ENCODE measurements at regions not wholly inside any gene's neighbourhood (a gene's known extent, or its start where the extent isn't known, plus 50 kb on each side); places are given as distances from the start of the nearest gene placed in this dataset.

GRCh38 chr4:36547383-36547782 is 266.0 kb downstream of the DTHD1 start:
- ChIA-PET POLR2A (interaction anchor here (0.6 kb wide), 1 partner anchor 13 kb away, joined by 6 read pairs; no protein-coding TSS in a partner anchor), CTCF (no interaction called here)
- H3K36me3 ChIP-seq (ENCODE audit: control insufficient read depth in 2 of 2, extremely low read depth in 1 of 2, insufficient read depth in 2 of 2, low read length in 2 of 2): no peaks in the 10 kb centered on the region
- H3K4me2 ChIP-seq (ENCODE audit: insufficient read depth, low read length): no peak overlapping the region
- no peak for TF ChIP-seq POLR2AphosphoS5 (IDR thresholded peaks at IDR 0.05; ENCODE audit: insufficient read depth, low read depth, low read length)
- H3K79me2 ChIP-seq (ENCODE audit: control insufficient read depth, insufficient read depth, low read length): no peaks in the 10 kb centered on the region
- dilution Hi-C loops (cut with MboI; ENCODE audit: extremely low pct_ligation_motif_present, low sequenced_read_pairs) (no loop called here), intact Hi-C loops (cut with micrococcal nuclease) (no loop called here)
- no peaks in the 10 kb centered on the region for H3K9me3 ChIP-seq (replicated peaks; ENCODE audit: control insufficient read depth, insufficient read depth, low read length)
- H2AFZ ChIP-seq (ENCODE audit: low read depth, low read length): no peak overlapping the region
- H3K27me3 ChIP-seq (ENCODE audit: control insufficient read depth in 2 of 2, insufficient read depth in 2 of 2, low read length in 2 of 2): no peaks in the 10 kb centered on the region
- H3K9ac ChIP-seq (replicated peaks; ENCODE audit: extremely low read depth, insufficient read depth, low read length): no peak overlapping the region
- FAIRE-seq (no peak), DNase-seq (ENCODE audit: low read depth, low spot score) (no peak)
- H3K9me1 ChIP-seq (replicated peaks; ENCODE audit: control insufficient read depth, extremely low read depth, insufficient read depth, low read length): no peaks in the 10 kb centered on the region
- H4K20me1 ChIP-seq (replicated peaks; ENCODE audit: control insufficient read depth, extremely low read depth, insufficient read depth, low read length): no peaks in the 10 kb centered on the region
- H3K4me1 ChIP-seq (ENCODE audit: control insufficient read depth, extremely low read depth, insufficient read depth, low read length): no peaks in the 10 kb centered on the region
- H3K27ac ChIP-seq (ENCODE audit: insufficient read depth, low read depth, low read length): no peak overlapping the region
- no peak overlapping the region for H3K4me3 ChIP-seq (replicated peaks in 1 of 3; ENCODE audit: insufficient read depth in 1 of 3, low read depth in 1 of 3, low read length in 3 of 3)
- no TSS peak for BruUV-seq (replicated peaks)

GRCh38 chr4:36549252-36549651 is 267.8 kb downstream of the DTHD1 start:
- TF ChIP-seq GATA2 (IDR thresholded peaks at IDR 0.05; ENCODE audit: insufficient read depth, insufficient read length, low read depth, low read length): no peak
- TF ChIP-seq POLR2A (IDR thresholded peaks at IDR 0.05; ENCODE audit: low read depth, low read length): no peak
- no peak for TF ChIP-seq POLR2AphosphoS5 (IDR thresholded peaks at IDR 0.05; ENCODE audit: insufficient read depth, low read depth, low read length)
- no peak for TF ChIP-seq CTCF (IDR thresholded peaks at IDR 0.05; ENCODE audit: extremely low read depth in 1 of 2, insufficient read depth in 1 of 2, low read depth in 1 of 2, low read length in 2 of 2)
- no peak for TF ChIP-seq EZH2 (IDR thresholded peaks at IDR 0.05; ENCODE audit: borderline replicate concordance, low read depth, low read length, severe bottlenecking)
- TF ChIP-seq FOS (IDR thresholded peaks at IDR 0.05; ENCODE audit: borderline replicate concordance, insufficient read depth, low read length): no peak
- TF ChIP-seq MYC (IDR thresholded peaks at IDR 0.05; ENCODE audit: low read depth, low read length): no peak
- no peak for TF ChIP-seq JUN (IDR thresholded peaks at IDR 0.05; ENCODE audit: borderline replicate concordance, insufficient read depth, insufficient read length, low read depth)
- no peak for TF ChIP-seq MAX (IDR thresholded peaks at IDR 0.05; ENCODE audit: insufficient read depth, insufficient read length)
- Histone ChIP-seq H3K4me2 (ENCODE audit: insufficient read depth, low read length) (no peak overlapping the region), H3K4me1 (ENCODE audit: control insufficient read depth, extremely low read depth, insufficient read depth, low read length) (no peaks in the 10 kb centered on the region)

More at GRCh38 chr4:36549252-36549651, 267.8 kb downstream of the DTHD1 start:
- H3K4me3 ChIP-seq (replicated peaks in 1 of 3; ENCODE audit: insufficient read depth in 1 of 3, low read depth in 1 of 3, low read length in 3 of 3): no peak overlapping the region
- CTCF ChIA-PET: no interaction called here
- no peaks in the 10 kb centered on the region for H3K27me3 ChIP-seq (ENCODE audit: control insufficient read depth in 2 of 2, insufficient read depth in 2 of 2, low read length in 2 of 2)
- dilution Hi-C loops (cut with MboI; ENCODE audit: extremely low pct_ligation_motif_present, low sequenced_read_pairs) (no loop called here), intact Hi-C loops (cut with micrococcal nuclease) (no loop called here)
- no peak overlapping the region for H3K9ac ChIP-seq (replicated peaks; ENCODE audit: extremely low read depth, insufficient read depth, low read length)
- H3K36me3 ChIP-seq (ENCODE audit: control insufficient read depth in 2 of 2, extremely low read depth in 1 of 2, insufficient read depth in 2 of 2, low read length in 2 of 2): no peaks in the 10 kb centered on the region
- POLR2A ChIA-PET: no interaction called here
- no peaks in the 10 kb centered on the region for H3K79me2 ChIP-seq (ENCODE audit: control insufficient read depth, insufficient read depth, low read length)
- no peaks in the 10 kb centered on the region for H3K9me1 ChIP-seq (replicated peaks; ENCODE audit: control insufficient read depth, extremely low read depth, insufficient read depth, low read length)
- H4K20me1 ChIP-seq (replicated peaks; ENCODE audit: control insufficient read depth, extremely low read depth, insufficient read depth, low read length): no peaks in the 10 kb centered on the region
- DNase-seq (ENCODE audit: low read depth, low spot score): no peak
- no peak overlapping the region for H3K27ac ChIP-seq (ENCODE audit: insufficient read depth, low read depth, low read length)
- H2AFZ ChIP-seq (ENCODE audit: low read depth, low read length): no peak overlapping the region
- FAIRE-seq: no peak
- BruUV-seq (replicated peaks): no TSS peak
- no peaks in the 10 kb centered on the region for H3K9me3 ChIP-seq (replicated peaks; ENCODE audit: control insufficient read depth, insufficient read depth, low read length)
